ENCODE measurements at regions not wholly inside any gene's neighbourhood (a gene's known extent, or its start where the extent isn't known, plus 50 kb on each side); places are given as distances from the start of the nearest gene placed in this dataset.

GRCh38 chr14:56046996-56047395, 71.2 kb upstream of the PELI2 start:
- dilution Hi-C loops (cut with MboI; ENCODE audit: extremely low pct_ligation_motif_present, low sequenced_read_pairs) (no loop called here), intact Hi-C loops (cut with micrococcal nuclease) (no loop called here)
- H3K27ac ChIP-seq (ENCODE audit: insufficient read depth, low read depth, low read length), result no peak overlapping the region
- TF ChIP-seq EZH2 (IDR thresholded peaks at IDR 0.05; ENCODE audit: borderline replicate concordance, low read depth, low read length, severe bottlenecking) (no peak), POLR2AphosphoS5 (IDR thresholded peaks at IDR 0.05; ENCODE audit: insufficient read depth, low read depth, low read length) (no peak), GATA2 (IDR thresholded peaks at IDR 0.05; ENCODE audit: insufficient read depth, insufficient read length, low read depth, low read length) (no peak), CTCF (IDR thresholded peaks at IDR 0.05; ENCODE audit: extremely low read depth in 1 of 2, insufficient read depth in 1 of 2, low read depth in 1 of 2, low read length in 2 of 2) (no peak), FOS (IDR thresholded peaks at IDR 0.05; ENCODE audit: borderline replicate concordance, insufficient read depth, low read length) (no peak), JUN (IDR thresholded peaks at IDR 0.05; ENCODE audit: borderline replicate concordance, insufficient read depth, insufficient read length, low read depth) (no peak), MYC (IDR thresholded peaks at IDR 0.05; ENCODE audit: low read depth, low read length) (no peak), POLR2A (IDR thresholded peaks at IDR 0.05; ENCODE audit: low read depth, low read length) (no peak), MAX (IDR thresholded peaks at IDR 0.05; ENCODE audit: insufficient read depth, insufficient read length) (no peak)
- no peak overlapping the region for H3K4me2 ChIP-seq (ENCODE audit: insufficient read depth, low read length)
- peaks cover 0 to 9% of the 10 kb centered on the region in 2 experiments for H3K27me3 ChIP-seq (ENCODE audit: control insufficient read depth in 2 of 2, insufficient read depth in 2 of 2, low read length in 2 of 2)
- no peaks in the 10 kb centered on the region for H4K20me1 ChIP-seq (replicated peaks; ENCODE audit: control insufficient read depth, extremely low read depth, insufficient read depth, low read length)
- H3K4me1 ChIP-seq (ENCODE audit: control insufficient read depth, extremely low read depth, insufficient read depth, low read length), result no peaks in the 10 kb centered on the region
- H3K4me3 ChIP-seq (replicated peaks in 1 of 3; ENCODE audit: insufficient read depth in 1 of 3, low read depth in 1 of 3, low read length in 3 of 3), result no peak overlapping the region
- H3K36me3 ChIP-seq (ENCODE audit: control insufficient read depth in 2 of 2, extremely low read depth in 1 of 2, insufficient read depth in 2 of 2, low read length in 2 of 2), result no peaks in the 10 kb centered on the region
- DNase-seq (ENCODE audit: low read depth, low spot score) (no peak), FAIRE-seq (no peak)
- no peaks in the 10 kb centered on the region for H3K9me1 ChIP-seq (replicated peaks; ENCODE audit: control insufficient read depth, extremely low read depth, insufficient read depth, low read length)
- H2AFZ ChIP-seq (ENCODE audit: low read depth, low read length), result no peak overlapping the region
- ChIA-PET POLR2A (no interaction called here), CTCF (no interaction called here)
- H3K9ac ChIP-seq (replicated peaks; ENCODE audit: extremely low read depth, insufficient read depth, low read length), result no peak overlapping the region
- no TSS peak for BruUV-seq (replicated peaks)
- no peaks in the 10 kb centered on the region for H3K79me2 ChIP-seq (ENCODE audit: control insufficient read depth, insufficient read depth, low read length)
- no peaks in the 10 kb centered on the region for H3K9me3 ChIP-seq (replicated peaks; ENCODE audit: control insufficient read depth, insufficient read depth, low read length)
